Psoas muscle (tissue), 7 donors: ENCODE measurements at regions not wholly inside any gene's neighbourhood (a gene's known extent, or its start where the extent isn't known, plus 50 kb on each side); places are given as distances from the start of the nearest gene placed in this dataset.

Experiments
- ATAC-seq, 4 donors: fragments of 200-7000 bp; cut with Tn5 transposase; one replicate each; pipeline ENCODE4 v1.9.1; 2020; ENCODE audit warnings: moderate library complexity in 3 of 4, mild to moderate bottlenecking in 2 of 4
- DNase-seq, 2 donors: peaks; one replicate each; pipeline ENCODE4 v3.0.0-alpha.2; 2020
- H3K27ac ChIP-seq: fragments of 200-600 bp; one replicate; pipeline ENCODE4 v1.8.0; 2022
- H3K27me3 ChIP-seq, 3 donors: fragments of 200-600 bp in 1 of 3; one replicate each; pipeline versions ENCODE4 v1.6.1 to v1.8.0; 2013 to 2022; ENCODE audit warnings: low read length in 2 of 3, mild to moderate bottlenecking in 2 of 3, moderate library complexity in 1 of 3; ENCODE audit not compliant: insufficient read depth in 3 of 3
- H3K36me3 ChIP-seq, 2 donors: fragments of 200-600 bp in 1 of 2; one replicate each; pipeline versions ENCODE4 v1.6.1 to v1.8.0; 2013 to 2022; ENCODE audit warnings: low read depth in 1 of 2, mild to moderate bottlenecking in 1 of 2, moderate library complexity in 1 of 2; ENCODE audit not compliant: insufficient read depth in 1 of 2
- H3K4me1 ChIP-seq: fragments of 200-600 bp; one replicate; pipeline ENCODE4 v1.8.0; 2022
- H3K4me3 ChIP-seq: fragments of 200-600 bp; one replicate; pipeline ENCODE4 v1.8.0; 2022; ENCODE audit warnings: mild to moderate bottlenecking
- H3K9me3 ChIP-seq: fragments of 200-600 bp; one replicate; pipeline ENCODE4 v1.8.0; 2022
- WGBS, 3 donors: extraction: QIAGEN DNeasy Blood & Tissue Kit; methylation state at CpG; one replicate each; pipeline versions ENCODE4 v1.1.6 to v1.1.7; 2013; 5-methylcytosine and 5-hydroxymethylcytosine counted together
- intact Hi-C, 2 donors: fragments of 100-400 bp; cut with DNase I; formaldehyde crosslinking; loops; one replicate each; pipeline versions ENCODE4 v1.11.0 to v1.14.2; 2022
- TF ChIP-seq, protein P1 (sequence below): fragments of 200-600 bp; IDR thresholded peaks from one replicate; pipeline ENCODE4 v1.8.0; 2022; ENCODE audit warnings: antibody characterized with exemption
- donor health status: healthy with polysubstance abuse.
- donor health status: DM: no; HTN: no; CAD: no; lungs with moderate emphysema.
- donor health status: Bipolar disorder and iron deficiency.
- donor health status: healthy.
- donor health status: DM: yes; HTN: yes; CAD: no.
- donor health status: DM: no; HTN: no; CAD: no.
- donor health status: DM: yes; HTN: yes; CAD: no.

DNA sequence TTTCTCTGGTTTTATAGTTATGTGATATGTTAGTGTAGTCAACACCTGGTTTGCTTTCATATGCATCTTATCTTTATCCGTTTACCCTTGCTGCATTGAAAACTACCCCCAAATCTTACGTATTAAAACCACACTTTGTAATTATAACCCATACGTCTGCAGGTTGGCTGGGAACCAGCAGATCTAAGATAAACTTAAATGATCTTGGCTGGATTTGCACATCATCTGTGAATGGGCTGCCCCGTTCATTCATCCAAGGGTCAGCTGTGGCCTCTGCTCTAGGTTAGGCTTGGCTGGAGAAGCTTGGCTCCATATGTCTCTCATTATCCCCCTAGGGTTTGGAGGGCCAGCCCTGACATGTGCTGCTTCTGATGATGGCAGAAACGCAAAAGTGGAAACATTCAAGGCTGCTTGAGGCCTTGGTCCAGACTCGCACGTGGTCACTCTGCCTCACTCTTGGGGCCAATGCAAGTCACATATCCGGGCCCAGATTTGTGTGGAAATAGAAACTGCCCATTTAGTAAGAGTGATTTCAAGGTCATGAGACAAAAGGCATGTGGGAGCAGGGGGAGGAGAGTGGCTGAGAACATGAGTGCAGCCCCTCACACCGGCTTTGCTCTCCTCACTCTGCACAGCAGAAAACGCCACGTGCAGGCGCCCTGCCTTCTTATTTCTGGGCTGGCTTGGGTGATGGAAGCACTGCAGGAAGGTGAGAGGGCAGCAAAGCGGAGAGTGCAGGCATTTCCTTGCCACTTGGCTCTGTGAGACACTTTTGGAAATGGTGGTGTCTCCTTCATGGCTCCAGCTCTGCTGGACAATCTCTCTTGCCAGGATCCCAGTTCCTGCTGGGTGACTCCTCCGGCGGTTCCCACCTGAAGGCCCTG is 553.8 kb downstream of the GLRX3 start:
- intact Hi-C loops, result no loop called here
- no peaks in the 10 kb centered on the region for H3K36me3 ChIP-seq
- ATAC-seq, result no peak
- H3K27ac ChIP-seq, result no peak overlapping the region
- no peak for DNase-seq
- no peaks in the 10 kb centered on the region for H3K27me3 ChIP-seq
- 59 to 65% (median 64%) methylated on average over 15 of the region's 15 CpGs for WGBS, 3 donors
- no peaks in the 10 kb centered on the region for H3K4me1 ChIP-seq
- H3K4me3 ChIP-seq, result no peak overlapping the region
- TF ChIP-seq, protein P1, sequence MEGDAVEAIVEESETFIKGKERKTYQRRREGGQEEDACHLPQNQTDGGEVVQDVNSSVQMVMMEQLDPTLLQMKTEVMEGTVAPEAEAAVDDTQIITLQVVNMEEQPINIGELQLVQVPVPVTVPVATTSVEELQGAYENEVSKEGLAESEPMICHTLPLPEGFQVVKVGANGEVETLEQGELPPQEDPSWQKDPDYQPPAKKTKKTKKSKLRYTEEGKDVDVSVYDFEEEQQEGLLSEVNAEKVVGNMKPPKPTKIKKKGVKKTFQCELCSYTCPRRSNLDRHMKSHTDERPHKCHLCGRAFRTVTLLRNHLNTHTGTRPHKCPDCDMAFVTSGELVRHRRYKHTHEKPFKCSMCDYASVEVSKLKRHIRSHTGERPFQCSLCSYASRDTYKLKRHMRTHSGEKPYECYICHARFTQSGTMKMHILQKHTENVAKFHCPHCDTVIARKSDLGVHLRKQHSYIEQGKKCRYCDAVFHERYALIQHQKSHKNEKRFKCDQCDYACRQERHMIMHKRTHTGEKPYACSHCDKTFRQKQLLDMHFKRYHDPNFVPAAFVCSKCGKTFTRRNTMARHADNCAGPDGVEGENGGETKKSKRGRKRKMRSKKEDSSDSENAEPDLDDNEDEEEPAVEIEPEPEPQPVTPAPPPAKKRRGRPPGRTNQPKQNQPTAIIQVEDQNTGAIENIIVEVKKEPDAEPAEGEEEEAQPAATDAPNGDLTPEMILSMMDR, result no peak
- peaks cover 4% of the 10 kb centered on the region for H3K9me3 ChIP-seq

DNA sequence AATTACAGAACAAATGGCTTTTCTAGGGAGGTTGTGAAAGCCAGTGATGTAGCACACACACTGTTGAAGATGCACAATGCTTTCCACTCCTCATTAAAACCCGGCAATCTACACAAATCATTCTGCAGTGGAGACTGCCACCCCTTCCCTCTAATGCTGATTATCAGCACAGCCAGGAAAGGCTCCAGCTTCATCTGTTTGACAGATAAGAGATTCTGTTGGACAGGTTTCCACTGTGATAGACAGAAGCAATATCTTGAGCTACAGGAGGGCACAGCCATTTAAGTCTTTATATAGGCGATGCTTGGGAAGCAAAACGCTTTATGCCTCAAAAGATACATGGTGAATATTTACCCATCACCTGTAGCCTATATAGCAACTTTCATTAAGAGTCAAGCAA is 555.6 kb downstream of the GLRX3 start:
- intact Hi-C loops, result no loop called here
- no peaks in the 10 kb centered on the region for H3K36me3 ChIP-seq
- DNase-seq (no peak), ATAC-seq (no peak)
- no peak overlapping the region for H3K27ac ChIP-seq
- no peaks in the 10 kb centered on the region for H3K4me1 ChIP-seq
- no peaks in the 10 kb centered on the region for H3K27me3 ChIP-seq
- H3K4me3 ChIP-seq, result no peak overlapping the region
- TF ChIP-seq, protein P1, result no peak
- WGBS, 3 donors, result 76 to 84% (median 78%) methylated on average over 3 of the region's 3 CpGs
- no peaks in the 10 kb centered on the region for H3K9me3 ChIP-seq

DNA sequence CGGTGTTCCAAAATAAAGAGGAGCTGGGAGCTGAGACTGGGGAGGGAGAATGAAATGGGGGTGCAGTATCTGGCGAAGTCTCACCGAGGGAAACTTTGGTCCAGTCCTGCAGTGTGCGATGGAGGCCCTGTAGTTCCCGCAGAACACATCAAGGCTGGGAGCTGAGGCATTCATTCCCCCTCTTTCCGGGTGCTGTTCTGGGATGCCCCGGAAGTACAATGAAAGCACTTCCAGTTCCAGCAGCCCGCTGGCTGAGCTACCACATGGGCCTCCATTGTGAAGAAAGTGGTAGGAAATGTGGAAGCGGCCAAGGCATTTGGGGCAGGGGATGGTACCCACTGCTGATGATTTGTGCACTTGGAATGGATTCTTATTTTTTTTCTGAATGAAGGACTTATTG is 560.7 kb downstream of the GLRX3 start:
- TF ChIP-seq, protein P1, result no peak
- 90 to 94% (median 93%) methylated on average over 9 of the region's 9 CpGs for WGBS, 3 donors
- H3K27me3 ChIP-seq, result no peaks in the 10 kb centered on the region

GRCh38 chr10:130707389-130707979 is 571.3 kb downstream of the GLRX3 start:
- WGBS, 3 donors, result 73 to 81% (median 77%) methylated on average over 7 of the region's 7 CpGs
- H3K27ac ChIP-seq, result no peak overlapping the region
- ATAC-seq (no peak), DNase-seq (no peak)
- H3K4me1 ChIP-seq, result no peaks in the 10 kb centered on the region
- H3K4me3 ChIP-seq, result no peak overlapping the region
- intact Hi-C loops, result no loop called here
- no peaks in the 10 kb centered on the region for H3K9me3 ChIP-seq
- H3K27me3 ChIP-seq, result peaks cover 0 to 4% (median 0%) of the 10 kb centered on the region in 3 donors
- TF ChIP-seq, protein P1, result no peak
- H3K36me3 ChIP-seq, result no peaks in the 10 kb centered on the region

More for the DNA sequence above, 560.7 kb downstream of the GLRX3 start:
- Histone ChIP-seq H3K9me3 (no peaks in the 10 kb centered on the region), H3K27ac (no peak overlapping the region), H3K4me3 (no peak overlapping the region), H3K4me1 (no peaks in the 10 kb centered on the region), H3K36me3 (no peaks in the 10 kb centered on the region)
- DNase-seq (no peak), ATAC-seq (no peak)
- intact Hi-C loops, result no loop called here
